ENCODE measurements at regions not wholly inside any gene's neighbourhood (a gene's known extent, or its start where the extent isn't known, plus 50 kb on each side); places are given as distances from the start of the nearest gene placed in this dataset.
"Not testable (repeated sequence)": the region's sequence is repeated elsewhere in the genome, so short reads cannot be mapped to it uniquely, and the experiment has no call there.

DNA sequence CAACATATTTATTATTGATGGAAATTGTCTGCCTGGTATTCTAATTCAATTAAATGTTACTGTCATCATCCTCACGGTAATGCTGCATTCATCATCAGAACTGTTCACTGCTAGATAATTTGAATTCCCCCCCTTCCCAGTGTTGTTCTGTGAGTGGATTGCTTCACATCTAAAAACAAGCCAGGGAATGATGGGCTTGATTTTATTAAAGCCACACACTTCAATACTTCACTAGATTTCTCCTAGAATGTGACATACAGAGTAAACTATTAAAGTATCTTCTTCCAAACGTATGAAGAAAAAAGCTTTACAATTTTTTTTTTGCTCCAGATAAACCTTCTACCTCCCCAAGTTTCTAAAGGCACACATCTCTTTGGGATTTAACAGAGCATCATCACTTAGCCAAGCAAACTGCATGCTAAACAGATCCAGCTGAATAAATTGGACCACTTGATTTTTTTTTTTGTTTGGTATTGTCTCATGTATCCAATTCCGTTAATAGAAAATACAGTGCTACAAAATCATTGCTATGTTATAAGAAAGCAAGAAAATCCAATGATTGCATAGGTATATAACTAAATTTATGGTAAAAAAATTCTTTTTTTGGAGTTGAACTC is 692.4 kb downstream of the MTRR start:
- no peak for DNase-seq (ENCODE audit: low spot score)
- Mint-ChIP-seq H3K4me1 (no peaks in the 10 kb centered on the region), H3K9me3 (no peaks in the 10 kb centered on the region), H3K27ac (no peak overlapping the region), H3K4me3 (no peak overlapping the region), H3K36me3 (no peaks in the 10 kb centered on the region), H3K27me3 (ENCODE audit: insufficient read depth, low read depth) (no peaks in the 10 kb centered on the region)
- Histone ChIP-seq H3K27me3 (no peaks in the 10 kb centered on the region), H2AFZ (replicated peaks) (no peak overlapping the region), H3K4me3 (no peak overlapping the region), H3K9me3 (ENCODE audit: low read depth) (no peaks in the 10 kb centered on the region), H3K79me2 (ENCODE audit: low read depth) (no peaks in the 10 kb centered on the region), H3K9ac (no peak overlapping the region), H3F3A (ENCODE audit: low read depth) (no peaks in the 10 kb centered on the region), H3K4me2 (no peak overlapping the region), H3K27ac (no peak overlapping the region), H4K20me1 (ENCODE audit: low read depth) (no peaks in the 10 kb centered on the region), H3K4me1 (no peaks in the 10 kb centered on the region), H3K36me3 (no peaks in the 10 kb centered on the region)
- no peak for TF ChIP-seq EZH2phosphoT487 (IDR thresholded peaks at IDR 0.05)
- TF ChIP-seq, protein P1, sequence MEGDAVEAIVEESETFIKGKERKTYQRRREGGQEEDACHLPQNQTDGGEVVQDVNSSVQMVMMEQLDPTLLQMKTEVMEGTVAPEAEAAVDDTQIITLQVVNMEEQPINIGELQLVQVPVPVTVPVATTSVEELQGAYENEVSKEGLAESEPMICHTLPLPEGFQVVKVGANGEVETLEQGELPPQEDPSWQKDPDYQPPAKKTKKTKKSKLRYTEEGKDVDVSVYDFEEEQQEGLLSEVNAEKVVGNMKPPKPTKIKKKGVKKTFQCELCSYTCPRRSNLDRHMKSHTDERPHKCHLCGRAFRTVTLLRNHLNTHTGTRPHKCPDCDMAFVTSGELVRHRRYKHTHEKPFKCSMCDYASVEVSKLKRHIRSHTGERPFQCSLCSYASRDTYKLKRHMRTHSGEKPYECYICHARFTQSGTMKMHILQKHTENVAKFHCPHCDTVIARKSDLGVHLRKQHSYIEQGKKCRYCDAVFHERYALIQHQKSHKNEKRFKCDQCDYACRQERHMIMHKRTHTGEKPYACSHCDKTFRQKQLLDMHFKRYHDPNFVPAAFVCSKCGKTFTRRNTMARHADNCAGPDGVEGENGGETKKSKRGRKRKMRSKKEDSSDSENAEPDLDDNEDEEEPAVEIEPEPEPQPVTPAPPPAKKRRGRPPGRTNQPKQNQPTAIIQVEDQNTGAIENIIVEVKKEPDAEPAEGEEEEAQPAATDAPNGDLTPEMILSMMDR (IDR thresholded peaks at IDR 0.05): no peak
- TF ChIP-seq EZH2 (IDR thresholded peaks at IDR 0.05): no peak

DNA sequence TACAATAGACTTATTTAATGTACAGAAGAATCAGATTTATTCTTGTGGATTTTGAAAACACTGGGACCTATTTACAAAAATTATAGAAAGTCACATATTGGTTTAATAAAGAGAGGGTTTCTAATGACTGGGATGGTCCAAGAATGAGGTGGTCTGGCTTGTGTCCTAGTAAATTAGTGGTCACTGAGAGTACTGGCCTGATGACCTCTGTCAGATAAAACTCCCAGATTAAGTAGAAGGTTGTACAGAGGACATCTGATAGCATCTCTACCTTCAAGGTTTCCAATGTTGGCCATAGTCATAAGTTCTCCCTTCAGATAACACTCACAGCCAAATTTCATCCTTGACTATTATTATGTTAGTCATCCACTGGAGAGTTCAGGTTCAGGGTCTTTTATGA is 692.9 kb downstream of the MTRR start:
- no peak overlapping the region for H3K4me2 ChIP-seq
- no peaks in the 10 kb centered on the region for H3K4me1 Mint-ChIP-seq
- no peaks in the 10 kb centered on the region for H3K9me3 Mint-ChIP-seq
- no peaks in the 10 kb centered on the region for H3K9me3 ChIP-seq (ENCODE audit: low read depth)
- no peak overlapping the region for H3K27ac ChIP-seq
- H3K9ac ChIP-seq: no peak overlapping the region
- H4K20me1 ChIP-seq (ENCODE audit: low read depth): no peaks in the 10 kb centered on the region
- no peaks in the 10 kb centered on the region for H3F3A ChIP-seq (ENCODE audit: low read depth)
- H3K27me3 Mint-ChIP-seq (ENCODE audit: insufficient read depth, low read depth): no peaks in the 10 kb centered on the region
- H3K36me3 ChIP-seq: no peaks in the 10 kb centered on the region
- H3K4me1 ChIP-seq: no peaks in the 10 kb centered on the region
- H3K36me3 Mint-ChIP-seq: no peaks in the 10 kb centered on the region
- no peak overlapping the region for H2AFZ ChIP-seq (replicated peaks)
- H3K4me3 ChIP-seq: no peak overlapping the region
- H3K79me2 ChIP-seq (ENCODE audit: low read depth): no peaks in the 10 kb centered on the region
- TF ChIP-seq EZH2phosphoT487 (IDR thresholded peaks at IDR 0.05) (no peak), EZH2 (IDR thresholded peaks at IDR 0.05) (no peak)
- TF ChIP-seq, protein P1 (IDR thresholded peaks at IDR 0.05): no peak
- no peak overlapping the region for H3K27ac Mint-ChIP-seq
- no peak for DNase-seq (ENCODE audit: low spot score)
- H3K4me3 Mint-ChIP-seq: no peak overlapping the region
- H3K27me3 ChIP-seq: no peaks in the 10 kb centered on the region

DNA sequence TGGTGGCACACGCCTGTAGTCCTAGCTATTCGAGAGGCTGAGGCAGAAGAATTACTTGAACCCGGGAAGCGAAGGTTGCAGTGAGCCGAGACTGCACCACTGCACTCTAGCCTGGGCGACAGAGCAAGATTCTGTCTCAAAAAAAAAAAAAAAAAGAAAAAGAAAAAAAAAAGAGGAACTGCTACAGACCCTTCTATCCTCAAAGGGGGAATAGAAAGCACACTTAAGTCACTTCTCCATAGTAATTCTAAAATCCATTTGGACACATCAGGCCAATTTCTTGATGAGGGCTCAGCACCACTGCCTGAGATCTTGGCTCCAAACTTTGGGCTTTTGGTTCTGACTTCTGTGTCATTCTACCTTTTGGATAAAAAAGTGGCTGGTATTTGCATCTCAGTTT is 694.6 kb downstream of the MTRR start:
- H3K4me1 ChIP-seq; H3F3A ChIP-seq (ENCODE audit: low read depth); H3K27ac Mint-ChIP-seq; H3K9me3 Mint-ChIP-seq; H3K9me3 ChIP-seq (ENCODE audit: low read depth); H3K79me2 ChIP-seq (ENCODE audit: low read depth); DNase-seq (ENCODE audit: low spot score); H3K4me2 ChIP-seq; H2AFZ ChIP-seq (replicated peaks); H3K27me3 ChIP-seq; H3K36me3 ChIP-seq; H3K4me1 Mint-ChIP-seq; H3K9ac ChIP-seq; H3K27ac ChIP-seq; H3K4me3 Mint-ChIP-seq; H4K20me1 ChIP-seq (ENCODE audit: low read depth); H3K27me3 Mint-ChIP-seq (ENCODE audit: insufficient read depth, low read depth); H3K4me3 ChIP-seq; H3K36me3 Mint-ChIP-seq: not testable (repeated sequence)

DNA sequence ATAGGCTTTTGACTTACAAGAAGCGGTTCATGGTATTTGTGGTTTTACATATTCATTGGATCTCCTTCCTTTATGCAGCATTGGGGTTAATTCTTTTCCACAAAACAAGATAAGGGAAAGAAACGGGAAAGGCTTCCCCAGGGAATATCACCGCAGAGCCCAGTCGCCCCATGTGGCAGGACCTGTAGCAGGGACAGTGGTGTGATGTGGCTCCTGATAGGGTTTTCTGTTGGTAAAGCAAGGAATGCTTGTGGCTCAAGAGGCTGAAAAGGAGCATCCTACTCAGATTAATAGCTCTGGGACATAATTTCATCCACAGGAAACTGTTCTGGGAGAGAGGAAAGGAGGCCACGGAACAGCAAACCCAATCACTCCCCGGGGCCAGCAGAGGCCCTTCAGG is 699.9 kb downstream of the MTRR start:
- Histone ChIP-seq H3K4me3 (no peak overlapping the region), H3K4me1 (no peaks in the 10 kb centered on the region), H3K36me3 (no peaks in the 10 kb centered on the region), H2AFZ (replicated peaks) (no peak overlapping the region), H3K9me3 (ENCODE audit: low read depth) (no peaks in the 10 kb centered on the region), H4K20me1 (ENCODE audit: low read depth) (no peaks in the 10 kb centered on the region), H3K27me3 (no peaks in the 10 kb centered on the region), H3K27ac (no peak overlapping the region), H3K4me2 (no peak overlapping the region), H3F3A (ENCODE audit: low read depth) (no peaks in the 10 kb centered on the region), H3K9ac (no peak overlapping the region), H3K79me2 (ENCODE audit: low read depth) (no peaks in the 10 kb centered on the region)
- DNase-seq (ENCODE audit: low spot score): no peak
- H3K4me1 Mint-ChIP-seq: no peaks in the 10 kb centered on the region
- no peak overlapping the region for H3K4me3 Mint-ChIP-seq
- no peak overlapping the region for H3K27ac Mint-ChIP-seq
- H3K9me3 Mint-ChIP-seq: no peaks in the 10 kb centered on the region
- H3K27me3 Mint-ChIP-seq (ENCODE audit: insufficient read depth, low read depth): no peaks in the 10 kb centered on the region
- TF ChIP-seq, protein P1 (IDR thresholded peaks at IDR 0.05): no peak
- TF ChIP-seq EZH2 (IDR thresholded peaks at IDR 0.05) (no peak), EZH2phosphoT487 (IDR thresholded peaks at IDR 0.05) (no peak)
- no peaks in the 10 kb centered on the region for H3K36me3 Mint-ChIP-seq
